Motor neuron (in vitro differentiated cells): ENCODE measurements at regions not wholly inside any gene's neighbourhood (a gene's known extent, or its start where the extent isn't known, plus 50 kb on each side); places are given as distances from the start of the nearest gene placed in this dataset.
"Not testable (repeated sequence)": the region's sequence is repeated elsewhere in the genome, so short reads cannot be mapped to it uniquely, and the experiment has no call there.

ENCODE experiments used
- ATAC-seq, 8 experiments: fragments of 200-7000 bp; cut with Tn5 transposase; replicated peaks in 6 of 8; 2 replicates each; pipeline ENCODE4 v1.8.0; 2021; ENCODE audit warnings: mild to moderate bottlenecking in 8 of 8, moderate library complexity in 8 of 8
- H3K27ac ChIP-seq, 2 donors: fragments of 250-450 bp; sonication (Bioruptor Pico); 2 replicates each; pipeline ENCODE4 v1.9.0; 2021; ENCODE audit warnings: antibody characterized with exemption in 2 of 2, mild to moderate bottlenecking in 2 of 2, moderate library complexity in 1 of 2
- H3K4me1 ChIP-seq, 2 donors: fragments of 250-450 bp; sonication (Bioruptor Pico); replicated peaks in 1 of 2; 2 replicates each; pipeline ENCODE4 v1.6.1; 2021; ENCODE audit warnings: antibody characterized with exemption in 2 of 2, mild to moderate bottlenecking in 2 of 2, moderate library complexity in 1 of 2
- H3K4me3 ChIP-seq, 5 donors: fragments of 250-450 bp; sonication (Bioruptor Pico); 2 replicates each; pipeline ENCODE4 v1.9.0; 2021; ENCODE audit warnings: antibody characterized with exemption in 5 of 5, mild to moderate bottlenecking in 5 of 5, moderate library complexity in 4 of 5
- WGBS, 10 experiments: fragments of 450-650 bp; shearing (Covaris generic); methylation state at CpG; one replicate each; pipeline ENCODE4 v1.0.0; 2022; 5-methylcytosine and 5-hydroxymethylcytosine counted together
- in situ Hi-C, 9 experiments: fragments of 400-800 bp; cut with MboI; loops; one replicate each; pipeline ENCODE4 v1.15.0; 2021; ENCODE audit warnings: low sequenced_read_pairs in 9 of 9, low pct_unique_long_range_greater_than_20kb in 2 of 9; ENCODE audit not compliant: unreplicated experiment in 9 of 9

DNA sequence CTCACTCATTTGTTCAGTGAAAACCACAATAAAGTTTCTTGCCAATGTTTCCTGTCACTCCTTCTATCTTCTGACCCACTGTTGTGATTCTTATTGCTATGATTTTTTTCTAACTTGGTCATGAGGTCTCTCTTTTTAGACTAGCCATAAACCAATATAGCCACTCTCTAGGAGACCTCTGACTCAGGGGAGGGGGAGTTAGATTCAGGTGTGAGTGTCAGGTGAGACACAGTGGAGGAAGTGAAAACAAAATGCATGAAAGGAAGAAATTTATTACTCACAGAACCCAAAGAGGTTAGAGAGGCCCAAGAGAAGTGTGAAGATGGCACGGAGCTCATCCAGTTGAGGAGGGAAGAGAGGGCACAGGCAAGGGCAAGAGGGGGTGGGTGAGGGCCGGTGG, 94.4 kb upstream of the PRSS3 start:
- 40 to 83% (median 80%) methylated on average over 1 to 2 of the region's 2 CpGs; no CpG with 5 or more reads in 4 of the 10 experiments for WGBS, 10 experiments
- not testable (repeated sequence) for H3K27ac ChIP-seq, ATAC-seq, H3K4me3 ChIP-seq, H3K4me1 ChIP-seq
- in situ Hi-C loops, result loop anchor here in 1 of 9 experiments (25.0 kb wide), 1 partner anchor 89 kb away; no protein-coding TSS in a partner anchor

DNA sequence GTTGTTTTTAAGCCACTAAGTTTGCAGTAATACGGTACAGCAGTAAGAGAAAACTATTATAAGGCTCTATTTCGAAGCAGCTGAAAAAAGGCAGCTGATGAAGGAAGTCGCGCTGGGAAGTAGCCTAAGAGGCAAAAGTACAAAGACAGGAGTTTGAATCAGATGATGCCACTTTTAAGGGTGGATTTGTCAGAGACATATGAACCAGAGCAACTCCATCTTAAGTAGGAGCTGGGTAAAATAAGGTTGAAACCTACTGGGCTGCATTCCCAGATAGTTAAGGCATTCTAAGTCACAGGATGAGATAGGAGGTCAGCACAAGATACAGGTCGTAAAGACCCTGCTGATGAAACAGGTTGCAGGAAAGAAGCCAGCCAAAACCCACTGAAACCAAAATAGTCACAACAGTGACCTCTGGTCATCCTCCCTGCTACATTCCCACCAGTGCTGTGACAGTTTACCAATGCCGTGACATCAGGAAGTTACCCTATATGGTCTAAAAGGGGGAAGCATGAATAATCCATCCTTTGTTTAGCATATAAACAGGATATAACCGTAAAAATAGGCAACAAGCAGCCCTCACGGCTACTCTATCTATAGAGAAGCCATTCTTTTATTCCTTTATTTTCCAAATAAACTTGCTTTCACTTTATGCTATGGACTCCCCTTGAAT, 91.8 kb upstream of the PRSS3 start:
- Histone ChIP-seq H3K4me3 (no peak overlapping the region), H3K4me1 (peaks cover 4% of the 10 kb centered on the region in 2 donors), H3K27ac (no peak overlapping the region)
- in situ Hi-C loops, result loop anchor here in 1 of 9 experiments (25.0 kb wide), 1 partner anchor 91 kb away; no protein-coding TSS in a partner anchor
- WGBS, 10 experiments, result 58 to 100% (median 77%) methylated on average over 3 to 8 of the region's 8 CpGs
- no peak for ATAC-seq

DNA sequence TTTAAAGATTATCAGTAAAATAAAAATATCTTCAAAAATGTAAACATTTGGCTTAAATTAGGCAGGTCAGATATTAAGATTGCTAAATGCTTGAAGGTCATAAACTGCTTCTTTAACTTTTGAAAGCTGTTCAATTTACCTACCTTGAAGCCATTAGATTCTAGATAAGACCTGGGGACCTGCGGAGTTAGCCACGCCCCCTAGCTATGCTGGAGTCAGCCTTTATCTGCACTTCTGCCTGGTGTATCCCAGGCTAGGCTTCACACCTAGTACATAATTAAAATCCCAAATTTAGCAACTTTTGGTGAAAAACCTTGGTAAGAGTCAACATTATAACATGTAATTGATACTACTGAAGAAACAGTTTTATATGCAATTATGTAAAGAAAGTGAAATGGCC, 89.9 kb upstream of the PRSS3 start:
- H3K4me1 ChIP-seq, result peaks cover 4 to 14% of the 10 kb centered on the region in 2 donors
- in situ Hi-C loops, result loop anchor here in 1 of 9 experiments (25.0 kb wide), 1 partner anchor 93 kb away; no protein-coding TSS in a partner anchor
- WGBS, 10 experiments, result 0 to 100% (median 73%) methylated on average over 1 to 2 of the region's 2 CpGs; no CpG with 5 or more reads in 2 of the 10 experiments
- not testable (repeated sequence) for H3K4me3 ChIP-seq, ATAC-seq, H3K27ac ChIP-seq

DNA sequence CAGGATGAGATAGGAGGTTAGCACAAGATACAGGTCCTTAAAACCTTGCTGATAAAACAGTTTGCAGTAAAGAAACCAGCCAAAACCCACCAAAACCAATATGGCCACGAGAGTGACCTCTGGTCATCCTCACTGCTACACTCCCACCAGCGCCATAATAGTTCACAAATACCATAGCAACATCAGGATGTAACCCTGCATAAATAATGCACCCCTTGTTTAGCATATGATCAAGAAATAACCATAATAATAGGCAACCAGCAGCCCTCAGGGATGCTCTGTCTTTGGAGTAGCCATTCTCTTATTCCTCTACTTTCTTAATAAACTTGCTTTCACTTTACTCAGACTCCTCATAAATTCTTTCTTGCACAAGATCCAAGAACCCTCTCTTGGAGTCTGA, 86.9 kb upstream of the PRSS3 start:
- Histone ChIP-seq H3K27ac (peak overlapping the region in 1 of 2 donors; percentile 69), H3K4me1 (peaks cover 4 to 14% of the 10 kb centered on the region in 2 donors), H3K4me3 (no peak overlapping the region)
- ATAC-seq, result peak in 3 of 8 experiments; percentile 52 to 67 (median 63)
- in situ Hi-C loops, result loop anchor here in 1 of 9 experiments (25.0 kb wide), 1 partner anchor 96 kb away; no protein-coding TSS in a partner anchor
- WGBS, 10 experiments, result 0 to 83% (median 61%) methylated on average over 1 to 2 of the region's 2 CpGs; no CpG with 5 or more reads in 4 of the 10 experiments

DNA sequence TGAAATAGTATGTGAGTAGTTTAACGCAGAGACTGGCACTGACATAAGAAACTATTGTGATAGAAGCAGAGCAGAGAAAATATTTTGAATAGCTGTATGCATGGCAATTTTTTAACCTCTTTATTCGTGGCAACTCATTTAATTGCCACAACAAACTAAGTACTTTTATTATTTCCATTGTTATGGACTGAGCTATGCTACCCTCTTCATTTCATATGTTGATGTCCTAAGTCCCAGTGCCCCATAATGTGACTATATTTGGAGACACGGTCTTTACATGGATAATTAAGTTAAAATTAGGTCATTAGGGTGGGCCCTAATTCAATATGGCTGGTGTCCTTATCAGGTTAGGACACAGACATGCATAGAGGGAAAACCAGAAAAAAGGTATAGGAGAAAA, 86.1 kb upstream of the PRSS3 start:
- Histone ChIP-seq H3K27ac (peak overlapping the region in 1 of 2 donors; percentile 69), H3K4me3 (no peak overlapping the region), H3K4me1 (peaks cover 4 to 14% of the 10 kb centered on the region in 2 donors)
- peak in 3 of 8 experiments; percentile 42 to 50 (median 48) for ATAC-seq
- 27 to 100% (median 44%) methylated on average over 1 to 3 of the region's 3 CpGs for WGBS, 10 experiments
- in situ Hi-C loops, result loop anchor here in 1 of 9 experiments (25.0 kb wide), 1 partner anchor 97 kb away; no protein-coding TSS in a partner anchor

DNA sequence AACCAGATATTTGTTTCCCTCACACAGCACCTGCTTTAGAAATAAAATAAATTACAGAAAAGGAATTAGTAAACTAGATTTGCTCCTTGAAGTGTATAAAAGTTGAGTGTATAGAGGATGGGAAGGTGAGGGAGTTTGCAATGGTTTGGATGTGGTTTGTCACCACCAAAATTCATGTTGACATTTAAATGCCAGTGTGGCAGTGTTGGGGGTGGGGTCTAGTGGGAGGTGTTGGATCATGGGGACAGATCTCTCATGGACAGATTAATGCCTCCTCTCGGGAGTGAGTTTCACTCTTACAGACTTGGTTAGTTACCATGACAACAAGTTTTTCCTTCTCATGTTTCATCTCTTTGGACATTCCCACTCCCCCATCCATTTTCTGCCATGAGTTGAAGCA, 83.9 kb upstream of the PRSS3 start:
- WGBS, 10 experiments, result 0 to 60% methylated on average over 1 of the region's 1 CpG; no CpG with 5 or more reads in 8 of the 10 experiments
- in situ Hi-C loops, result loop anchor here in 1 of 9 experiments (25.0 kb wide), 1 partner anchor 99 kb away; no protein-coding TSS in a partner anchor
- H3K27ac ChIP-seq, H3K4me3 ChIP-seq, ATAC-seq: not testable (repeated sequence)
- peaks cover 4 to 14% of the 10 kb centered on the region in 2 donors for H3K4me1 ChIP-seq

DNA sequence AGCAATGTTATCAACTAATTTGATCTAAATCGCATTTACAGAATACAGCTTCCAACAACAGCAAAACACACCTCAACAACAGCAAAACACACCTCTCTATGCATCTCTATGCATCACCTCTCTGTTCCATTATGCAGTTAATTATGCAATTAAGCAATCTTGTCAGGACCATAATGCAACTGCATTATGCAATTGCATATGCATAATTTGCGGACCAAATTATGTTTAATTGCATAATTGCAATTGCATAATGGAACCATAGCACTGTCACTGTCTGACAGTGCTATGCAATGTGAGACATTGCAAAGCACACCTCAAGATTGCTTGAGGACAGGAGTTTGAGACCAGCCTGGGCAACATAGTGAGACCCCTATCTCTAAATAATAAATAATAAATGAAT, 80.4 kb upstream of the PRSS3 start:
- 0 to 100% (median 87%) methylated on average over 1 to 2 of the region's 2 CpGs; no CpG with 5 or more reads in 2 of the 10 experiments for WGBS, 10 experiments
- no peak for ATAC-seq
- no peak overlapping the region for H3K27ac ChIP-seq
- peaks cover 0 to under 1% of the 10 kb centered on the region in 2 donors for H3K4me1 ChIP-seq
- in situ Hi-C loops, result loop anchor here in 1 of 9 experiments (25.0 kb wide), 1 partner anchor 103 kb away; no protein-coding TSS in a partner anchor
- H3K4me3 ChIP-seq, result no peak overlapping the region

DNA sequence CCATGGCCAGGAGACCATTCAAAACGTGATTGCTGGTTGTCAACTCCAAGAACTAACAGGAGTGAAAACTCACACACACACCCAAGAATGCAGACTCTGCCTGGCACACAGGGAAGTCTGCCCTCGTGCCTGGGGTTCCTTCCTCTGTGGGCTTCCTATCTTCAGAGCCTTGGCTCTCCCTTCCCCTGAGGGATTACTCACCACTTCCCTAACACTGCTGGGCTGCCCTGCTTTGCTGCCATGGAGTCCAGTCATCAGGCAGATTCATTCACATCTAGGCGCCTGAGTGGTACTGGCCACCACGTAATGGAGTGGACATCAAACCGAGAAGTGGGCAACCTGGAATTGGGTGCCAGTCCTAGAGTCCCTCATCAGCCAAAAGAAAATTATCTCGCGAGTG, 76.4 kb upstream of the PRSS3 start:
- Histone ChIP-seq H3K4me1 (peaks cover 0 to 3% of the 10 kb centered on the region in 2 donors), H3K4me3 (no peak overlapping the region), H3K27ac (no peak overlapping the region)
- ATAC-seq, result no peak
- in situ Hi-C loops, result loop anchor here in 1 of 9 experiments (25.0 kb wide), 1 partner anchor 107 kb away; no protein-coding TSS in a partner anchor
- 0 to 83% (median 38%) methylated on average over 1 to 4 of the region's 7 CpGs; no CpG with 5 or more reads in 3 of the 10 experiments for WGBS, 10 experiments

DNA sequence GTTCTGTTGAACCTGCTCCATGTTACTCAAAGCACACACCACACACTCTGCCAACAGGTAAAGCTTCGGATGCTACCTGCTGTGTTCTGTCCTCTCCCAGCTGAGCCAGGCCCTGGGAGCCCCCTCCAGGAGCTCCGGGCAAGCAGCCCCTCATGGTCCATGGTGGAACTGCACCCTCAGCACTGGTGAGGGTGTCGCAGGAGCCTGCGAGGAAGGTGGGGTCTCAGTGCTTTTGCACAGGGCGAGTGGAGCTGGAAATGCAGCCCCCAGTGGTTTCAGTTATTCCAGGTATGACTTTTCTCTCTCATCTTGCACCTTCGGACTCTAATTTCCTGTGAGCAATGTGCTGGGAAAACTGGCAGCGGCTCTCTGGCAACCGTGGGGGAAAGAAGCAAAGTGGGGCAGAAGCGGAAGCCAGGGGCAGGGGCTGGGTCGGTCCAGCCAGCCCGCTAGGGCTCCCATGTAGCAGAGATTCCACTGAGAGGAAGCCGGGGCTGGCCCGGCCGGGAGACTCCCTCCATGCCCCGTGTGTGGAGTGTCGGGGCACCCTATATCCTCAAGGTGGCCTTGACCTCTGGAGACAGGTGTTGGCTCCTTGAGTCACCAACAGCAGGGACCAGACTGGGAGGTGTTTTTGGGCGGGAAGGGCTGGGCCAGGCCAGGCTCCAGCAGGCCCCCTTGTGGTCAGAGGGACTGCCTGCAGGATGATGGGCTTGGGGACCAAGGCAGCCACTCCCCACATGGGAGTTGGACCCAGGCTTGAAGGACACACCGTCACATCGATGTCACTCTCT, 75.6 kb upstream of the PRSS3 start:
- 0 to 100% (median 84%) methylated on average over 1 to 4 of the region's 19 CpGs; no CpG with 5 or more reads in 5 of the 10 experiments for WGBS, 10 experiments

DNA sequence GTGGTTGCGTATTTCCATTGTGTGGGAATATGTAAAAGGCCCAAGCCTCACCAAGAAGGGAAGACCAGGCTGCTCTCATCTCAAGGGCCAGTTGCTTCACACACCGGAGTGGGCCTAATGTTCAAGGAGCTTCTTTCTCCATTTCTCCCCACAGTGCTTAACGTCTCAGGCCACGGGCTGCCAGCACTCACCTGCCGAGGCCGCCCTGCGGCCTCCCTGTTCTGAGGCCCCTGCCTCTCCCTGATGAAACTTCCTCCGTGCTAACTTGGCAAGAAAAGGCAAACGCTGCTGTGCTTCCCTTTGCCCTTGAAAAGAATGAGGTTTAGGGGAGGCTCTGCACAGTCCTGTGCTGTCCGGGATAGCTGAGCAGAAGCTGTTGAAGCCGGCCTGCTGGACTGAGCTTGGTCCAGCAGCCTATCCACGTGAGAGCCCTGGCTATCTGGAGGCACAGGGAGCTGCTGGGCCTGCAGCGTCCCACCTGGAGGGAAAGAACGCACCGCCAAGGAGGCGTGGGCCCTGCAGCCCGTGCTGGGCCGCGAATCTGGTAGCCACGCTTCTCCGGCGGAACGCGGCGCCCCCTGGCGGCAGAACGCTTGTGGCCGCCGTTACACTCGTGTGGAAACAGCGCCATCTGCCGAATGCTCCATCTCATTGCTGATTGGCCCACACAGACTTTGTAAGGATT, 73.5 kb upstream of the PRSS3 start:
- H3K4me3 ChIP-seq, result no peak overlapping the region
- H3K4me1 ChIP-seq, result peaks cover 0 to 3% of the 10 kb centered on the region in 2 donors
- peak; percentile 84 to 99 (median 96) for ATAC-seq
- H3K27ac ChIP-seq, result no peak overlapping the region
- in situ Hi-C loops, result loop anchor here in 3 of 9 experiments (5.0 to 25.0 kb wide), 3 partner anchors 95 to 110 kb away; no protein-coding TSS in a partner anchor
- WGBS, 10 experiments, result 14 to 100% (median 36%) methylated on average over 1 to 18 of the region's 32 CpGs; no CpG with 5 or more reads in 2 of the 10 experiments

More for the DNA sequence above, 75.6 kb upstream of the PRSS3 start:
- ATAC-seq, result peak in 4 of 8 experiments; percentile 26 to 75 (median 56)
- no peak overlapping the region for H3K27ac ChIP-seq
- H3K4me3 ChIP-seq, result no peak overlapping the region
- peaks cover 0 to 3% of the 10 kb centered on the region in 2 donors for H3K4me1 ChIP-seq
- in situ Hi-C loops, result loop anchor here in 3 of 9 experiments (5.0 to 25.0 kb wide), 3 partner anchors 92 to 107 kb away; no protein-coding TSS in a partner anchor

DNA sequence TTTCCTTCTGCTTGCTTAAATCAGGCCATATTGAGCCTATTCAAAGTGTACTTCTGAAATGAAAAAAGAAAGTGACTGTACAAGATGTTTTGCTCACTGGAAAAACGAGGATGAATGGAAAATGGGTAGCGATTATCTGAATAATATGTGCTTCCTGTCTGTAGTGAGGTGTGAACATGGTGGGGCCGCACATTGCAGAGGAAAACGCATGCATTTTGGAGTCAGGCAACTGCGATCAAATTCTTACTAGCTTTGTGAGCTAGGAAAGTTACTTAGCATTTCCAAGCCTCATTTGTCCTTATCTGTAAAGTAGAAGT, 73.0 kb upstream of the PRSS3 start:
- Histone ChIP-seq H3K4me1 (peaks cover 0 to 3% of the 10 kb centered on the region in 2 donors), H3K4me3 (no peak overlapping the region), H3K27ac (no peak overlapping the region)
- 0 to 100% (median 53%) methylated on average over 2 to 5 of the region's 5 CpGs for WGBS, 10 experiments
- in situ Hi-C loops, result loop anchor here in 3 of 9 experiments (5.0 to 25.0 kb wide), 3 partner anchors 95 to 110 kb away; no protein-coding TSS in a partner anchor
- ATAC-seq, result no peak

DNA sequence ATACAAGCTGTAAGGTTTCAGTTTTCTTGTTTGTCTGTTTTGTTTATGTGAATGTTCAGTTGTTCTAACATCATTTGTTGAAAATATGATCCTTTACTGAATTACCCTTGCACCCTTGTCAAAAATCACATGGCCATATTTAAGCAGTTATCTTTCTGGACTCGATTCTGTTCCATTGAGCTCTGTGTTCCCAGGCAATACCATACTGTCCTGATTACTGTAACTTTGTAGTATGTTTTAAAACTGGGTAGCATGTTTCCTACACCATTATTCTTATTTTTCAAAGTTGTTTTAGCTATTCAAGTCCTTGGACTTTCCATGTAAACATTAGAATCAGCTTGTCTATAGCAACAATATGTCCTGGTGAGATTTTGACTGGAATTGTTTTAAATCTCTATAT, 66.7 kb upstream of the PRSS3 start:
- ATAC-seq, result no peak
- WGBS, 10 experiments, result 0 to 89% (median 36%) methylated on average over 1 of the region's 1 CpG; no CpG with 5 or more reads in 1 of the 10 experiments
- H3K27ac ChIP-seq, result no peak overlapping the region
- no peaks in the 10 kb centered on the region for H3K4me1 ChIP-seq
- in situ Hi-C loops, result loop anchor here in 3 of 9 experiments (10.0 to 25.0 kb wide), 3 partner anchors 91 to 116 kb away; no protein-coding TSS in a partner anchor
- H3K4me3 ChIP-seq, result no peak overlapping the region
